ENCODE measurements at regions not wholly inside any gene's neighbourhood (a gene's known extent, or its start where the extent isn't known, plus 50 kb on each side); places are given as distances from the start of the nearest gene placed in this dataset.

- H3K4me1 Mint-ChIP-seq (ENCODE audit: low read depth) = peaks cover 70% of the 10 kb centered on the region
- no peaks in the 10 kb centered on the region for H3K9me3 Mint-ChIP-seq (ENCODE audit: low read depth)
- TF ChIP-seq CTCF (IDR thresholded peaks at IDR 0.05) = no peak
- no peak overlapping the region for H3K27ac Mint-ChIP-seq (ENCODE audit: unreplicated experiment)
- H3K4me3 Mint-ChIP-seq (ENCODE audit: unreplicated experiment) = no peak overlapping the region
- H3K36me3 Mint-ChIP-seq (ENCODE audit: low read depth) = peaks cover 3% of the 10 kb centered on the region
- no peaks in the 10 kb centered on the region for H3K27me3 Mint-ChIP-seq (ENCODE audit: low read depth)
- DNase-seq (ENCODE audit: low spot score) = no peak
Measured at GRCh38 chr10:94129393-94130130, 135.8 kb downstream of the PLCE1 start.

DNA sequence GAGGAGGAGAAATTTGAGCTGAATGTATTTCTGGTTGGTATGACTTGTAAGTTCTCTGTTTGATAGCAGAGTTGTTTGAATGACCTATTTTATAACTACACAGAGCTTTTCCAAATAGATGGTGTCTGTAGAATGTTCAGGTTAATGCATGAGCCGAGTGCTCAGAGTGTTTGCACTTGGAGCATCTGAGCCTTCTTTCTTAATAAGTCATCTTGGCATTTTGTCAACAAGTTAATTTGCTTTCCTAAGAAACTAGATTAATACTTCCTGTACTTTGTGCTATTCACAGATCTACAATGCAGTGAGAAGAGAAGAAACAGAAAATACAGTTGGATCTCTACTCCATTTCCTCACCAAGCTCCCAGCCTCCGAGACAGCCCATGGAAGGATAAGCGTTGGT, 138.2 kb downstream of the PLCE1 start:
- DNase-seq (ENCODE audit: low spot score) = no peak
- H3K4me3 Mint-ChIP-seq (ENCODE audit: unreplicated experiment) = no peak overlapping the region
- no peak for TF ChIP-seq CTCF (IDR thresholded peaks at IDR 0.05)
- H3K36me3 Mint-ChIP-seq (ENCODE audit: low read depth) = peaks cover 3% of the 10 kb centered on the region
- H3K9me3 Mint-ChIP-seq (ENCODE audit: low read depth) = no peaks in the 10 kb centered on the region
- peaks cover 55% of the 10 kb centered on the region for H3K4me1 Mint-ChIP-seq (ENCODE audit: low read depth)
- H3K27me3 Mint-ChIP-seq (ENCODE audit: low read depth) = no peaks in the 10 kb centered on the region
- peak overlapping the region; percentile 49 for H3K27ac Mint-ChIP-seq (ENCODE audit: unreplicated experiment)

- no peak for DNase-seq (ENCODE audit: low spot score)
- peaks cover 52% of the 10 kb centered on the region for H3K4me1 Mint-ChIP-seq (ENCODE audit: low read depth)
- TF ChIP-seq CTCF (IDR thresholded peaks at IDR 0.05) = no peak
- H3K9me3 Mint-ChIP-seq (ENCODE audit: low read depth) = no peaks in the 10 kb centered on the region
- peak overlapping the region; percentile 82 for H3K27ac Mint-ChIP-seq (ENCODE audit: unreplicated experiment)
- no peaks in the 10 kb centered on the region for H3K27me3 Mint-ChIP-seq (ENCODE audit: low read depth)
- no peak overlapping the region for H3K4me3 Mint-ChIP-seq (ENCODE audit: unreplicated experiment)
- peaks cover 3% of the 10 kb centered on the region for H3K36me3 Mint-ChIP-seq (ENCODE audit: low read depth)
Measured at GRCh38 chr10:94133239-94133638, 139.5 kb downstream of the PLCE1 start.

- TF ChIP-seq CTCF (IDR thresholded peaks at IDR 0.05) = no peak
- Mint-ChIP-seq H3K36me3 (ENCODE audit: low read depth) (peaks cover 2% of the 10 kb centered on the region), H3K27ac (ENCODE audit: unreplicated experiment) (no peak overlapping the region), H3K9me3 (ENCODE audit: low read depth) (no peaks in the 10 kb centered on the region), H3K27me3 (ENCODE audit: low read depth) (no peaks in the 10 kb centered on the region), H3K4me3 (ENCODE audit: unreplicated experiment) (no peak overlapping the region), H3K4me1 (ENCODE audit: low read depth) (peaks cover 36% of the 10 kb centered on the region)
- DNase-seq (ENCODE audit: low spot score) = no peak
Measured at GRCh38 chr10:94137747-94138146, 144.0 kb downstream of the PLCE1 start.

DNA sequence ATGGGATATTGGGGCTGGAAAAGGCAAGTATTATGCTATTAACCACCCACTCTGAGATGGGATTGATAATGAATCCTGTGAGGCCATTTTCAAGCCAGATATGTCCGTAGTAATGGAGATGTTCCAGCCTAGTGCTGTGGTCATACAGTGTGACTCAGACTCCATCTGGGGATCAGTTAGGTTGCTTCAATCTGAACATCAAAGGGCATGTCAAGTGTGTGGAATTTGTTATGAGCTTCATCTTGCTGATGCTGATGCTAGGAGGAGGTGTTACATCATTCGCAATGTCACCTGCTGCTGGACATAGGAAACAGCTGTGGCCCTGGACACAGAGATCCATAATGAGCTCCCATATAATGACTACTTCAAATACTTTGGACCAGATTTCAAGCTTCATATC, 144.7 kb downstream of the PLCE1 start:
- Mint-ChIP-seq H3K4me3 (ENCODE audit: unreplicated experiment) (no peak overlapping the region), H3K27ac (ENCODE audit: unreplicated experiment) (no peak overlapping the region), H3K4me1 (ENCODE audit: low read depth) (peaks cover 36% of the 10 kb centered on the region), H3K36me3 (ENCODE audit: low read depth) (no peaks in the 10 kb centered on the region), H3K27me3 (ENCODE audit: low read depth) (no peaks in the 10 kb centered on the region), H3K9me3 (ENCODE audit: low read depth) (no peaks in the 10 kb centered on the region)
- DNase-seq (ENCODE audit: low spot score) = no peak
- TF ChIP-seq CTCF (IDR thresholded peaks at IDR 0.05) = no peak
